NCI-H2029 (cell line): ENCODE measurements at regions not wholly inside any gene's neighbourhood (a gene's known extent, or its start where the extent isn't known, plus 50 kb on each side); places are given as distances from the start of the nearest gene placed in this dataset.

ENCODE experiments used
- DNase-seq: peaks from one replicate; lab custom pipeline; 2025; lab: John Stamatoyannopoulos, UW

DNA sequence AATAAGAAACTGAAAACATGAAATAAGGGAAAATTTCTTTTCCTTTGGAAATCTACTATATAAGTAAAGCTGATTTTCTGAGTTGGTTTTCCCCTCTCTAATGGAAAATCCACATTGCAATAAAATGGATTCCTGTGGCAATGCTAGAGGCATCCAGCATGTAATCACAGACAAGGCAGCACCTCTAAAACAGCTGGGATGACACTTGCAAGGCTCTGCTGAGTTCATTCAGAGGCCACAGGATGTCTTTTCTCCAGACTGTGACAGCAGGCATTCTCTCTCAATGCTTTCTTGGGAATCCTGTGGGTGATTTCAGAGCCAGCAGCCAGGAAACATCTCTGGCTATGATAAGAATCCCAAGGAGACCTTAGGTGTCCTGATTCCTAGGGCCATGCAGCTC, 201.3 kb upstream of the BLID start:
- DNase-seq = no peak

DNA sequence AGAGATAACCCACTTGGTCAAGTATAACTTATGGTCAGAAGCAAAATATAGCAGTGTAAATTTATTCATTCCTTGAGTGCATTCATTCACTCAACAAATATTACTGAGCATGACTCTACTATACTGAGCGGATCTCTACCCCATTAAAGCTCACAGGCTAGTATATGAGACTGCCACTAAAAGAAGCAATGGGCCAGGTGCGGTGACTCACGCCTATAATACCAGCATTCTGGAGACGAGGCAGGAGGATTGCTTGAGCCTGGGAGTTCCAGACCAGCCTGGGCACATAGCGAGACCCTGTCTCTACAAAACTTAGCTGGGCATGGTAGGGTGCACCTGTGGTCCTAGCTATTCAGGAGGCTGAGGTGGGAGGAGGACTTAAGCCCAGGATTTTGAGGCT, 197.6 kb upstream of the BLID start:
- DNase-seq = no peak

DNA sequence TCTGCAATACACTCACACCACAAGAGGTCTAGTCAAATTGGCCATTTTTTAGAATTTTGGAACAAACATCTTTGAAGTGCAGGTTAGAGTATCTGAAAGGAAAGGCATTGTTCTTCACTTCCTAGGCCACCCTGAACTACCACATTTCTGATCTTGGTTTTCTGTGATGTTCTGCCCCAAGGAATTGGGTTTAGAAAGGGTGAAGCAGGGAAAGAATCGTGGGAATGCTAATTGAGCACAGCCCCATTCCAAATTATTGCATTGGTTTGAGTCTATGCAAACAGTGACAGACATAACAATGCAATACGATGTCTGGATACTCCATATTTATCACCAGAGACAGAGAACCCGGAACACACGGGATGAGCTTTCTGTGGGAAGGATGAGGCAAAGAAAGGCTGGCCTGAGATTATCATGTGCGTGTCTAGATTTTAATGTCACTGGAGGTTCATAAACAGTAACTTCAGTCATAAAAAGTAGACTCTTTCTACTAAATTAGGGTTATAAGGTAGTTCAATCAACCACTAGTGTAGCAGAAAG, 195.3 kb upstream of the BLID start:
- no peak for DNase-seq

DNA sequence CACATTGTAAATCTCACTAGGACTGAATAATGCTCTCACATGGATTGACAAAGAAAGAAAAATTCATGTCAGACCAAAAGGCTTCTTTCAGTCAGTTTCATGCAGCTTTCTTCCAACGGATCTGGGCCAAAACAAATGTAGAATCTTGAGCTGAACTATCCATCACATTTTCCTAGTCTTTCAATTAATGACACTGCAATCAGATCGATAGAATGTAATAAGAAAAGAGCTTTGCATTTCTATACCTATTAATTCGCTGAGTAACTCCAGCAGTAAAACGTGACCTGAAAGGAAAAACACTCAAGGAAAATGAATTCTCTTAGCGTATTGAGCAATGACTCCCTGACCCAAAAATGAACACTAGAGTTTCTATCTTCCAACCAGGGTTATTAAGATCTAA, 194.8 kb upstream of the BLID start:
- no peak for DNase-seq

DNA sequence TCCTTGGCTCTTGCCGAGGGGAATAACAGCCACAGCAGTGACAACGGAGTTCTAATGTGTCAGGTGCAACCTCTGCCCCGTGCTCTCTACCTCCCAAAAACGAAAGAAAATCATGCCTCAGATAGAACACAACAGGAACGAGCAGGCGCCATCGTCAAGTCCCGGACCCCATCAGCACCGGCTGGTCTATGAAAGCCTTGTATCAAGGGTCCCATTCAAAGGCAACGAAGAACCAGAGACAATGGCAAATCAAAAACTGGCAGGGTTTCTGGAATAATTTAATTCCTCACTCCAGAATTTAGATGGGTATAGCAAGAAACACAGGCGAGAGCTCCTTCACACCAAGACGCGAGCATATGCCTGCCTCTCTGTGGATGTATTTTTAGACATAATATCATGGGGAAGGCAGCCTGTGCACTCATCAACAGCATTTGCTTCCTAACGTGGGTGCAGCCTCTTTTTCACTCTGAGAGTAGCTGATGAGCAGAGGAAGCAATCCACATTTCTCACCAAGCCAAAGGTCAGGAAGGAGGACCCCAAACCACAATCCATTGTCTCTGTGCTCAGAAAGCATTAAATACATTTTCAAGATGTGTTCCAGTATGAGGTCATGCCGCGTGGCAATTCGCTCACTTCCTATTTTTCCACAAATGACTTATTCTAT, 193.4 kb upstream of the BLID start:
- DNase-seq = no peak

DNA sequence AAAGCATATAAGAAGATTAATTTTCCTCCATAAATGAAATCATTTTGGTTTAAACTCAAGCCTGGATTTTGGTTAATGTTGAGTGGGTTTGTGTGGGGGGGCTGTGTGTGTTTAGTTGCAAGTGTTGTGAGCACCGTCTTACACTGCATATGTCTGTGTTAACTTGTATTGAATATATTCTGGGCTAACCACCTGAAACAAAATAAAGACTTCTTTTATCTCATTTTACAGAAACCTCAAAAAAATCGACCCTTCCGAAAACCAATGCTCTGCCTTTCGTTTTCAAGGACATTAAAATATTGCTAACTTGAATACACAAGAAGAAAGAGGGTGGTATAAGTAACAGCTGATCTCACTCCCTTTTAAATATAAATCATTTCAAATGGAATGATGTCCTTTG, 192.2 kb upstream of the BLID start:
- DNase-seq = no peak

DNA sequence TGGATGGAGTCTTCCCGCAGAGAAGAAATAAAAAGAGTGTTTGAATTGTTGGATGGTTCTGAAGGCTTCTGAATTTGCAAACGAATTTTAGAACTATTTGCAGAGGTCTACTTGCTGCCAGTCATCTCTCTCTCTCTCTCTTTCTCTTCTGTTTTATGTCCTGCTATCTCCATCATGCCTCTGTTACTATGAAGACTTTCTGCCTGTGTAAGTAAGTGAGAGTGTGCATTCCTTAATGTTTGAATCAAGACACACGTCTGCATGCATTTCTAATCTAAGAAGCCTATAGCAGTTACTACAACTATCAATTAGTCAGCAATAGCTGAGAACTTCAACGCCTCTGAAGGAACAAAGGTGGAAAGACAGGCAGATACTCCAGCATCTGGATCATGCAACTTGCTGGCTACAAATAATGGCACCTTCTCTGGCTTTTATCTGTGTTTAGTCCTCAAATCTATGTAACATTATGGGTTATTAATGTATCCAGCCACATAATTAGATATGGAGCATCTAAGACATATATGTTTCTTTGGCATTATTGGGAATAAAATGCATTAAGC, 191.5 kb upstream of the BLID start:
- DNase-seq = no peak

DNA sequence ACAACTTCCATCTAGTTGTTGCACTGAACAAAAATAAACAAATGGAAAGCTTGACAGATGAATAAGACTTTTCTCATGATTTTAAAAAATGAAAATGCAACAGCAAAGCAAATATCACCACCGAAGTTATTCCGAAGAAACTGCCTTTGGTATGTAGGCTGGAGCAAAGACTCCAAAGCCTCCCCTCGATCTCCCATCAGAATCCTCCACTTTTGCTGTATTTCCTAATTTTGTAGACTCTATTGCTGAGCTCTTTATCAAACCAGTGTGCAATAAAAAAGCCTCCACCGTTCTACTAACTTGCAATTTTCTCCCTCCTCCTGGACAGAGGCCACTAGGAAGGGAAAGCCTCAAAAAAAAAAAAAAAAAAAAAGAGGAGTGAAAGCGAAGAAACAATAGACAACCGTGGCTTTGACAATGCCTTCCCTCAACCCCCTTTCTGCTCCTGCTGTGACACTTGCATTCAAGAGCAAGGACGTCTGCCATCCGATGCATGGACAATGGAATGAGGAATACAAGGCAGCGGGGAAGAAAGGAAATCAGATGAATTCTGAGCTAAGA, 190.9 kb upstream of the BLID start:
- DNase-seq = no peak

DNA sequence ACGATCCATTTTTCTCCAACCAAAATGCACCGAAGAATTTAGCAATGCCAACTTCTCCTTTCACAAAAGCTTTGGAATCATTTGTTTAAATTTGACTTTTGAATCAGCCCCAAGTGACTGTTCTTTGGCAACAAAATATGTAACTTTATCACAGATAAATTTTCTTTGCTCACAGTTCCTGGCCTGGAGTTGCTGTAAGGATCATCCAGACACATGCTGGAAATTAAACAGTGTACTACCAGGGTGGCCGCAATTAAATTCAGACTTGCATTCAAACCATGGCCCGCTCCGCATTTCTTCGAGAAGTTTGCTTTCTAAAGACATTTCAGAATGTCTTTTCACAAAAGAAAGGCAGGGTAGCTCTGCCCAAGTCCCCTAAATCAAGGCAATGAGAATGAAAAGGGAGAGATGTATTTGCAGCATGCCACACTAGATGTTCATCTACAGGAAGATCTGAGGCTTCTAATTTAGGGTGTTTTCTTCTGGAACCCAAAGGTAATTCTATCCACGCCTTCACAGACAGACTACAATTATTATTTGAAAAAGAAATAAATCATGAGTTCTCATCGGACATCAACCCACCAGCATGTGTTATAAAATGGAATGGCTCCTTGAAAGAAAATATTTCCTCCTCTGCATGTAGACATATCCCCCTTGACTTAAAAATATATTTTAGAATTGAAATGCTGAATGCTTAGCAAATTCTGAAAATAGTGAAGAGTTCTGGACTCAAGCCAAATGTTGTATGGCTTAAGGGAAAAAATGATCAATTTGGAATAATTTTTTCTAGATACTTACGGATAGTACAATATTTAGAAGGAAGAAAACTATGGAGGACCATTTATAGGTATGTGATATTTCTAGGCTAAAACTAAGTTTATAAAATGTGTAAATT, 189.7 kb upstream of the BLID start:
- DNase-seq = no peak

DNA sequence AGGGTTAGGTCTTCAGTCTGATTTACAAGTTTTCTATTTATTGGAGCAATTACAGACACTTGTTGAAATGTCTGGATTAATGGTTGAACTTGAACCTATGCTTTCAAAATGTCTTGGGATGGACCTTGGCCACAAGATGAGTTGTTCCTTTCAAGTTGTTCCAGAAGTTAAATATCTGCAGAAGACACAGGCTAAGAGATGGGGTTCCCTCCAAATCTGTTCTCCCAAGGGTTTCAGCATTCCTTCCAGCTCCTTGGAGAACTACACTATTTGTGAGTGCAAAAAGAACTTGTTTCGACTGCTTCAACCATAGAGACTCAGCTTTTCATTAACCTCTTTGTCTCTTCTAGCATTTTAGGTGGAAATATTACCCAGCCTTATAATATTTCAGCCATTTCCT, 189.0 kb upstream of the BLID start:
- no peak for DNase-seq

DNA sequence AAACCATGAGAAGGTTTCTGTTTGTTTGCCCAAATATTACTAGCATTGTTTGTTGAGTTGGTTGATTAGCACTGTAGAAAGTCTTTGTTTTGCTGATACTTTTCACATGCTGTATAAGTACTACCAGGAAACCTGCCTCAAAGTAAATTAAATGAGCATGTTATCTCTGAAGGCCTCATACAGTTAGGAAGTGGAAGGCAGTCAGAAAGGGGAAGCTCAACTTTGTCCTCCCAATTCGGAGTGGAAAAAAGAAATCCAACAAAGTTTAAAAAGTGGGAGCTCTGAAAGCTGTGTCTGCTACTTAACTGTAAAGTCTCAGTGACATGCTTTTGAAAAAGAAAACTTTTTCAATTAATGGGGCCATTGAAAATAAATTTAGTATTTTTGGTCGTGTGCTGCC, 188.3 kb upstream of the BLID start:
- no peak for DNase-seq

DNA sequence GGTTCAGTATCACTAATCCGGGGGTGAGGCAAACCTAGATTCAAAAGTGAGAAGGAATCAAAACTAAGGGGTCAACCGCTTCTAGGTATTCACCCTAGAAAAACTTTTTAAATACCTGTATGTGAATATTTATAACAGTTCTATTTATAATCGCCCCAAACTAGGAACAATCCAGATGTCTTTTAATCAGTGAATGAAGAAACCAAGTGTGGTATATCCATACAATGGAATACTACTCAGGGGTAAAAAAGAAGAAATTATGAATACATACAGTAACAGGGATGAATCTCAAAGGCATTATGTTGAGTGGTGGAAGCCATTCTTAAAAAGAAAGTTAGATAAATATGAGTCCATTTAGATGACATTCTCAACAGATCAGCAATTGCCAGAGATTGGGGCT, 178.0 kb upstream of the BLID start:
- no peak for DNase-seq

DNA sequence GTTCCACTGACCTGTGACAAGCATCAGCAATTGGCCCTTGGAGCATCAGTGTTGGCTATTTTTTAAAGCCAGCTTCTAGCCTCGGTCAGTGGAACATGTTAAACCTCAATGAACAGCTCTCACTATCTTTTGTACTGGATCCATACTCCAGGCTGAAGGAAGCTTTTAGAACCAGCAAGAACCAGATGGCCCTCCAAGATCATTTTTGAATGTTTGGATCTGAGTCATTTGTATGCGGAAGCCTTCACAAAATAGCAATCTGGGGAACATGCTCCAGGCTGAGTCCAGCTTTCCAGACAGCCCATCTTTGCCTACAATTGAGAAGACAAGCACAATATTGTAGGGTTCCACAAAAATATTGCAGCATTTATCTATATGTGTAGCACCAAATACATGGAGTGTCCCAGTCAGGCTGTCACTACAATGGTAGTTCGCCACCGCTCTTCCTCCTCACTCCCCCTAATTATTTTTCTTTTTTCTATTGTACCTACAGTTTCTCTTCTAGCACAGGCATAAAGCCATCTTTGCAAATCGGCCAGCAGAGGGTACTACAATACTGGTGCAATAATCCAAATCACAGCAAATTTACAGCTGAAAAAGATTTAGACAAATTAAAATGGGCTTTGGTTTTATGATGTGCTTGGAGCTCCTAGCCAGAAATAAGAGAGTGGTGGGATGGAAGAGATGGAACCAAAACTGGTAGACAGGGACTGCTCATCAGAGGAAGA, 177.4 kb upstream of the BLID start:
- DNase-seq = no peak

DNA sequence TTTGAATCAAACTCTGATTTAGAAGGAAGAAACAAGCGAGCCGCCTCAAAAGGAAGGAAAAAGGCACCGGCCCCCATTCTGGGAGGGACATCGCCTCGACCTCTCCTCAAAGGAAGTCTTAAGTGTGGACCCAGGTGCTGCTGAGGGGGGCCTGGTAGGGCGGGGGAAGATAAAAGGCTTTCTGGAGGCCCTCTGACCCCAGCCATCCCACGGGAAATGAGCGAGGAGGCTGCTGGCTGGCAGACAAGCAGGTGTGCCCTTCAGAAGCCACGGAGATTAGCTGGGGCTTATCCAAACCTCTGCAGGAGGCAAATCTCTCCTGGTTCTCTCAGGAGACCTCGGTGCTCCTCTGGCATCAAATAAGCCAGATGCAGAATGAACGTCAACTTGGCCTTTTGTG, 171.4 kb upstream of the BLID start:
- DNase-seq = no peak

DNA sequence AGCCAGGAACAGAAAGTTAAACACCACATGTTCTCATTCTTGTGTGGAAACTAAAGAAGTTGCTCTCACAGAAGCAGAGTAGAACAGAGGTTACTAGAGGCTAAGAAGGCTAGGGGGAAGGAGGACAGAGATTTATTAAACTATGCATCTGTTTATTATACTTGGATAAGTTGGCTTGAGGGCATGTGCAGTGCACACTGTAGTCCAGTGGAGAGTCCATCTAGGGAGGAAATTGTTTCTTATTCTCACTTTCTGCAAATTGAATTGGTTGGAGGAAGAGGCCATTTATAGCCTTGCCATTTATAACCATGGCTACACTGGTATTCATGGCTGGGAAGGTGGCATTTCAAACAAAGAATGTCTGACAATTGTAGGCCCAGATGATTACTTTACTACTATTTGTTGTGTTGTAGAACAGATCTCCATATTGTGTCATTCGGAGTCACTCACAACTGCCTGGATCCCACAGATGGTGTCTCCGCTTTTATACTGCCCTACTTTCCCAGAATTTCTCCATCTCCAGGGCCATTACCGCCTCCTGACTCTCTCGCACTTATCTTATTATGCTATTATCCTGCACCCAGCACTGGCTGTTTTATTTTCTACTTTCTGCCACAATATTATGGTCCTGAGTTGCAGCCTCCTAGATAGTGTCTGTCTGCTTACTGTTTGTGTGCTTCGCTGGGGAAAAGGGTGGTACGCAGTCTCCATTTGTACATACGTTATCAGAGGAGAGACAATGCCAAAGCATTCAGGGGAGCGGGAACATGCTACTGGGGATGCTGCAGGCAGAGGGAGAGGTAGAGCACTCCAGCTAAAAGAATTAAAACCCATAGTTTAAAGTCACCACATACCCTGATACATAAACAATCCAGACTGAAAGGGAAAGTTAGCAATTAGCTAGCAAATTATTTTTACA, 169.3 kb upstream of the BLID start:
- no peak for DNase-seq

DNA sequence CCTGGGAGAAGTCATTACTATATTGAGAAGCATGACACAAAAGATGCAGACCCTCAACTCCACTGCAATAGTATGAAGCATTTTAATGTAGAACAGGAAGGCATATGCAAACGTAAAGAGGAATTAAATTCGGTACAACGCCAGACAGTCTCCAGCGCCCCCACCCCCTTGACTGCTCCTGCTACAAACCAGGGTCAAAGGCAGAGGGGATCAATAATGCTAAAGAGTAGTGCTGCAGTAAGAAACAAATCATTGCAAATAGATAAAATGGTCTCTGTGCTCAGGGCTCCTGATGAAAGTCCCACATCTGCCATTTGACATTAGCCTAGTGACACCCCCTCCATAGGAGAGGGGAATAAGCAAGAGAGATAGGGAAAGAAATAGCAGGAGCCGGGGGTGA, 164.9 kb upstream of the BLID start:
- no peak for DNase-seq

DNA sequence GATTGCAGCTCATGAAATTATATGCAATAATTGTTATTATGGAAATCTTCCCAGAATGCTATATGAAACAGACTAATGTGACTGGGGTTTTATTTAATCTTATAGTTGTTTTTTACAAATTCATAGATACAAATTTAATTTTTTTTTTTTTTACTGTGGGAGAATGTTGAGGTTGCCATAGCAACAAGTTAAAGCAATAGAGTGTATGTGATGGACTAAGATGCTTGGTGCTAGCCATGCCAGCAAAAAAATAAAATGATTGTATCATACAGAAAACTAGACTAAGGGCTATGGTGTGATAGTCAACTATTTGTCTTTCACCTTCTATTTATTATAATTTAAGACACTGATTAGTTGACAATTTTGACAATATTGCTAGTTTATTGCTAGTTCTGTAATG, 163.2 kb upstream of the BLID start:
- no peak for DNase-seq

DNA sequence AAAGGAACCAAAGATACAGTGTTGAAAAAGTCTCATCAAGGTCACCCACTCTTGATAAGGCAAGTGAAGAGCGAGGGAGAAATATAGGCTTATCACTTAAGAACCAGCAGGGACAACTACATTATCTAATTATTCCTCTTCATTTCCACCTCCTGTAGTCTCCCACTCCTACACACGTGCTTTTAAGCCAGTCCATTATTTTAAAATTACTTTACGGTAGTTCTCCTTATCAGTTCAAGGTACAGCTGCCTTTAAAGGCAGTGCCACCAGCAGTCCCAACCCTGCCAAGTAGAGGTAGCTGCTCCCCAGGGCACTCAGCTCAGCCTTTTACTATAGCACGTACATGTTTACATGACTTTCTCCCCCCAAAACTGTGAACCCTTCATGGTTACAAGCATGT, 161.5 kb upstream of the BLID start:
- DNase-seq = no peak

DNA sequence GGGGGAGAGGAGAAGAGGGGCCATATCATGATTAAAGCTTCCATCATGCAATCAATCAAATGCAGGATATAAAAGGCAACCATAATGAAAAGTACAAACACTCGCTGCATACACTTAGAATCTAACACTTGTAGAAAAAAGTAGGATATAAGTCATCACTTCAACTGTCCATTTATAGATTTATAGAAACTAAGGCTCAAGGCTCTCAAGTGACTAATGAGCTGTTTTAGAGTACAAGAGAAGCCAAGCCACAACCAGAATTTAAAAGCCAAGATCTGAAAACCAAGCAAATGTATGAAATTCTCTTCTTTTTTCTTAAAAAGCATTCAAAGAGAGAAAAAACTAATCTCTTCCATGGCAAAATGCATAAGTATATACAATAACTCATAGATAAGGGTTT, 160.2 kb upstream of the BLID start:
- DNase-seq = no peak

DNA sequence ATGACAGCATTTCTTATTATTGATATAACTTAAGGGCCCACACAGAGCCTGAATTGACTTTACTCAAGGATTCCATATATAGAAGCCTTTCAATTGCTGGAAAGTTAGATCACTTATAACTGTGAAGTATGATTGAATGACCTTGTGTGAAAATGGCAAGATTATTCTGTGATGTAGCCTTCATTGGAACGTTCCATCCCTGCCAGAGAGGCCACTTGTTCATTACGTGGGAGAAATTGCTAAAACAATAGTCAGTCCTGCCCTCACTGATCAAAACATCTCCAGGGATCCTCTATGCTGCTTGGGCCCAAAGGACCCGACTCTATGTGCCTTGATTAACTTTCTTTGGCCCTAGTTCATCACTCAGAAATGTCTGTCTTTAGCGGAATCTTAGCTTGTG, 159.5 kb upstream of the BLID start:
- DNase-seq = no peak
